ENCODE measurements at regions not wholly inside any gene's neighbourhood (a gene's known extent, or its start where the extent isn't known, plus 50 kb on each side); places are given as distances from the start of the nearest gene placed in this dataset.

- H3K4me1 ChIP-seq (ENCODE audit: insufficient read depth, low read length, severe bottlenecking) = peaks cover 33% of the 10 kb centered on the region
- H3K9ac ChIP-seq (ENCODE audit: low read length) = no peak overlapping the region
- TF ChIP-seq EZH2 (IDR thresholded peaks at IDR 0.05; ENCODE audit: borderline replicate concordance, low read length) = no peak
- no peak for TF ChIP-seq CTCF (IDR thresholded peaks at IDR 0.05; ENCODE audit: low read length)
- H3K9me2 ChIP-seq (ENCODE audit: low read depth, low read length) = no peaks in the 10 kb centered on the region
- no peaks in the 10 kb centered on the region for H3F3A ChIP-seq (ENCODE audit: insufficient read depth, low read length)
- H3K9me3 ChIP-seq (ENCODE audit: low read length) = no peaks in the 10 kb centered on the region
- H3K36me3 ChIP-seq (ENCODE audit: insufficient read depth, low read length) = no peaks in the 10 kb centered on the region
- H3K4me3 ChIP-seq (ENCODE audit: low read depth, low read length, poor library complexity, severe bottlenecking) = no peak overlapping the region
- H3K79me2 ChIP-seq (ENCODE audit: insufficient read depth, low read length) = no peaks in the 10 kb centered on the region
- H3K27me3 ChIP-seq (ENCODE audit: insufficient read depth, low read length) = no peaks in the 10 kb centered on the region
- no peak overlapping the region for H3K27ac ChIP-seq (ENCODE audit: low read depth, low read length, poor library complexity, severe bottlenecking)
- H4K20me1 ChIP-seq (ENCODE audit: insufficient read depth, low read length) = no peaks in the 10 kb centered on the region
- no peak overlapping the region for H2AFZ ChIP-seq (ENCODE audit: low read length)
- H3K4me2 ChIP-seq (ENCODE audit: low read length) = no peak overlapping the region; the same call in 1 of the 2 replicates
These were observed 115.8 kb upstream of the SERTAD2 start for GRCh38 chr2:64769392-64770044.

- H3K9me3 ChIP-seq (ENCODE audit: low read length) = no peaks in the 10 kb centered on the region
- H4K20me1 ChIP-seq (ENCODE audit: insufficient read depth, low read length) = no peaks in the 10 kb centered on the region
- H3K9me2 ChIP-seq (ENCODE audit: low read depth, low read length) = no peaks in the 10 kb centered on the region
- no peak overlapping the region for H3K27ac ChIP-seq (ENCODE audit: low read depth, low read length, poor library complexity, severe bottlenecking)
- no peaks in the 10 kb centered on the region for H3K27me3 ChIP-seq (ENCODE audit: insufficient read depth, low read length)
- TF ChIP-seq CTCF (IDR thresholded peaks at IDR 0.05; ENCODE audit: low read length) = no peak
- TF ChIP-seq EZH2 (IDR thresholded peaks at IDR 0.05; ENCODE audit: borderline replicate concordance, low read length) = no peak
- no peak overlapping the region for H2AFZ ChIP-seq (ENCODE audit: low read length)
- no peak overlapping the region for H3K4me2 ChIP-seq (ENCODE audit: low read length)
- H3K9ac ChIP-seq (ENCODE audit: low read length) = no peak overlapping the region
- no peak overlapping the region for H3K4me3 ChIP-seq (ENCODE audit: low read depth, low read length, poor library complexity, severe bottlenecking)
- no peaks in the 10 kb centered on the region for H3K79me2 ChIP-seq (ENCODE audit: insufficient read depth, low read length)
- no peaks in the 10 kb centered on the region for H3F3A ChIP-seq (ENCODE audit: insufficient read depth, low read length)
- H3K4me1 ChIP-seq (ENCODE audit: insufficient read depth, low read length, severe bottlenecking) = peaks cover 33% of the 10 kb centered on the region
- no peaks in the 10 kb centered on the region for H3K36me3 ChIP-seq (ENCODE audit: insufficient read depth, low read length)
These were observed 116.5 kb upstream of the SERTAD2 start for GRCh38 chr2:64770137-64770780.

GRCh38 chr2:64770781-64771334, 117.1 kb upstream of the SERTAD2 start:
- no peaks in the 10 kb centered on the region for H3K36me3 ChIP-seq (ENCODE audit: insufficient read depth, low read length)
- TF ChIP-seq CTCF (IDR thresholded peaks at IDR 0.05; ENCODE audit: low read length) (no peak), EZH2 (IDR thresholded peaks at IDR 0.05; ENCODE audit: borderline replicate concordance, low read length) (no peak)
- no peak overlapping the region for H3K4me2 ChIP-seq (ENCODE audit: low read length)
- H3K27me3 ChIP-seq (ENCODE audit: insufficient read depth, low read length) = no peaks in the 10 kb centered on the region
- H2AFZ ChIP-seq (ENCODE audit: low read length) = no peak overlapping the region
- H4K20me1 ChIP-seq (ENCODE audit: insufficient read depth, low read length) = no peaks in the 10 kb centered on the region
- no peak overlapping the region for H3K9ac ChIP-seq (ENCODE audit: low read length)
- no peaks in the 10 kb centered on the region for H3F3A ChIP-seq (ENCODE audit: insufficient read depth, low read length)
- peaks cover 4% of the 10 kb centered on the region; the same call in 1 of the 2 replicates for H3K9me3 ChIP-seq (ENCODE audit: low read length)
- H3K9me2 ChIP-seq (ENCODE audit: low read depth, low read length) = no peaks in the 10 kb centered on the region
- peaks cover 33% of the 10 kb centered on the region for H3K4me1 ChIP-seq (ENCODE audit: insufficient read depth, low read length, severe bottlenecking)
- no peaks in the 10 kb centered on the region for H3K79me2 ChIP-seq (ENCODE audit: insufficient read depth, low read length)
- no peak overlapping the region for H3K4me3 ChIP-seq (ENCODE audit: low read depth, low read length, poor library complexity, severe bottlenecking)
- no peak overlapping the region for H3K27ac ChIP-seq (ENCODE audit: low read depth, low read length, poor library complexity, severe bottlenecking)

Measured in OCI-LY1 (cell line).